ENCODE measurements at regions not wholly inside any gene's neighbourhood (a gene's known extent, or its start where the extent isn't known, plus 50 kb on each side); places are given as distances from the start of the nearest gene placed in this dataset.

GRCh38 chr5:82811490-82811889 is 265.7 kb downstream of the TMEM167A start:
- TF ChIP-seq MAX (IDR thresholded peaks at IDR 0.05) (no peak), USF2 (IDR thresholded peaks at IDR 0.05; ENCODE audit: low read length) (no peak), CTCF (IDR thresholded peaks at IDR 0.05; ENCODE audit: control extremely low read depth in 1 of 3, insufficient read depth in 1 of 3, low read depth in 1 of 3, low read length in 3 of 3) (no peak), EP300 (IDR thresholded peaks at IDR 0.05; ENCODE audit: borderline replicate concordance in 1 of 2, low read depth in 2 of 2, low read length in 2 of 2) (no peak), E2F6 (IDR thresholded peaks at IDR 0.05) (no peak), SP1 (IDR thresholded peaks at IDR 0.05; ENCODE audit: low read depth, low read length) (no peak), EZH2 (IDR thresholded peaks at IDR 0.05; ENCODE audit: low read depth, low read length, severe bottlenecking) (no peak), POLR2AphosphoS5 (IDR thresholded peaks at IDR 0.05; ENCODE audit: low read depth, low read length) (no peak), GABPA (IDR thresholded peaks at IDR 0.05; ENCODE audit: borderline replicate concordance, insufficient read depth, low read length) (no peak), TAF1 (IDR thresholded peaks at IDR 0.05; ENCODE audit: low read depth, low read length) (no peak), POLR2A (IDR thresholded peaks at IDR 0.05; ENCODE audit: control extremely low read depth in 1 of 2, low read depth in 2 of 2, low read length in 2 of 2) (no peak), CHD1 (IDR thresholded peaks at IDR 0.05; ENCODE audit: low read depth, low read length) (no peak), BACH1 (IDR thresholded peaks at IDR 0.05; ENCODE audit: low read length) (no peak)

Measured in H1 (cell line).